Neural cell (in vitro differentiated cells): ENCODE measurements at regions not wholly inside any gene's neighbourhood (a gene's known extent, or its start where the extent isn't known, plus 50 kb on each side); places are given as distances from the start of the nearest gene placed in this dataset.

Experiments
- POLR2AphosphoS5 ChIP-seq: IDR thresholded peaks from 2 replicates; pipeline ENCODE4 v1.6.1; 2012
- RAD21 ChIP-seq: fragments of 450-650 bp; conservative IDR thresholded peaks from 2 replicates; pipeline ENCODE4 v1.6.1; 2014; ENCODE audit warnings: antibody characterized with exemption, mild to moderate bottlenecking, moderate library complexity
- TAF1 ChIP-seq: IDR thresholded peaks from 2 replicates; pipeline ENCODE4 v1.6.1; 2012; ENCODE audit warnings: low read depth
- TF ChIP-seq, protein P1 (sequence below): fragments of 450-650 bp; IDR thresholded peaks from 2 replicates; pipeline ENCODE4 v1.5.1; 2014; ENCODE audit warnings: antibody characterized with exemption, mild to moderate bottlenecking, moderate library complexity; ENCODE audit not compliant: poor library complexity, severe bottlenecking
- TF ChIP-seq, protein P2 (sequence below): IDR thresholded peaks from 2 replicates; pipeline ENCODE4 v1.6.1; 2012; ENCODE audit warnings: borderline replicate concordance

DNA sequence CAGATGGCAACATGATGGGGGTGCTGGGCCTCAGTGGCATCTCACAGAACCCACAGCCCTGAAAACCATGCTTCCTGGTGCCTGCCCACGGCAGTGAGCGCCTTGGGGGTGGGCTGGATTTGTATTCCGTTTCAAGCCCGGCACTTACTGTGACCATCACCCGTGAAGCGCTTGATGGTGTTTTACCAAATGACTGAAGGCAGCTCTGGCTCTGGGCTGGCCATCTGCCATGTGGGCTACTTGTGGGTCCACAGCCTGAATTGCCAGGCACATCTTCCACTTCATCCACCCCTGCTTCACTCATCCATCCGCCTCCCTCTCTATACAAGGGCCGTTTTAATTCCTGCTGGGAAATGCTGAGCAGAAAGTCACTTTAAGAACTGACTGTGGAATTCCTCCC lies 250.9 kb upstream of the GMDS start:
- TF ChIP-seq, protein P1, sequence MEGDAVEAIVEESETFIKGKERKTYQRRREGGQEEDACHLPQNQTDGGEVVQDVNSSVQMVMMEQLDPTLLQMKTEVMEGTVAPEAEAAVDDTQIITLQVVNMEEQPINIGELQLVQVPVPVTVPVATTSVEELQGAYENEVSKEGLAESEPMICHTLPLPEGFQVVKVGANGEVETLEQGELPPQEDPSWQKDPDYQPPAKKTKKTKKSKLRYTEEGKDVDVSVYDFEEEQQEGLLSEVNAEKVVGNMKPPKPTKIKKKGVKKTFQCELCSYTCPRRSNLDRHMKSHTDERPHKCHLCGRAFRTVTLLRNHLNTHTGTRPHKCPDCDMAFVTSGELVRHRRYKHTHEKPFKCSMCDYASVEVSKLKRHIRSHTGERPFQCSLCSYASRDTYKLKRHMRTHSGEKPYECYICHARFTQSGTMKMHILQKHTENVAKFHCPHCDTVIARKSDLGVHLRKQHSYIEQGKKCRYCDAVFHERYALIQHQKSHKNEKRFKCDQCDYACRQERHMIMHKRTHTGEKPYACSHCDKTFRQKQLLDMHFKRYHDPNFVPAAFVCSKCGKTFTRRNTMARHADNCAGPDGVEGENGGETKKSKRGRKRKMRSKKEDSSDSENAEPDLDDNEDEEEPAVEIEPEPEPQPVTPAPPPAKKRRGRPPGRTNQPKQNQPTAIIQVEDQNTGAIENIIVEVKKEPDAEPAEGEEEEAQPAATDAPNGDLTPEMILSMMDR, result no peak
- TF ChIP-seq, protein P2, sequence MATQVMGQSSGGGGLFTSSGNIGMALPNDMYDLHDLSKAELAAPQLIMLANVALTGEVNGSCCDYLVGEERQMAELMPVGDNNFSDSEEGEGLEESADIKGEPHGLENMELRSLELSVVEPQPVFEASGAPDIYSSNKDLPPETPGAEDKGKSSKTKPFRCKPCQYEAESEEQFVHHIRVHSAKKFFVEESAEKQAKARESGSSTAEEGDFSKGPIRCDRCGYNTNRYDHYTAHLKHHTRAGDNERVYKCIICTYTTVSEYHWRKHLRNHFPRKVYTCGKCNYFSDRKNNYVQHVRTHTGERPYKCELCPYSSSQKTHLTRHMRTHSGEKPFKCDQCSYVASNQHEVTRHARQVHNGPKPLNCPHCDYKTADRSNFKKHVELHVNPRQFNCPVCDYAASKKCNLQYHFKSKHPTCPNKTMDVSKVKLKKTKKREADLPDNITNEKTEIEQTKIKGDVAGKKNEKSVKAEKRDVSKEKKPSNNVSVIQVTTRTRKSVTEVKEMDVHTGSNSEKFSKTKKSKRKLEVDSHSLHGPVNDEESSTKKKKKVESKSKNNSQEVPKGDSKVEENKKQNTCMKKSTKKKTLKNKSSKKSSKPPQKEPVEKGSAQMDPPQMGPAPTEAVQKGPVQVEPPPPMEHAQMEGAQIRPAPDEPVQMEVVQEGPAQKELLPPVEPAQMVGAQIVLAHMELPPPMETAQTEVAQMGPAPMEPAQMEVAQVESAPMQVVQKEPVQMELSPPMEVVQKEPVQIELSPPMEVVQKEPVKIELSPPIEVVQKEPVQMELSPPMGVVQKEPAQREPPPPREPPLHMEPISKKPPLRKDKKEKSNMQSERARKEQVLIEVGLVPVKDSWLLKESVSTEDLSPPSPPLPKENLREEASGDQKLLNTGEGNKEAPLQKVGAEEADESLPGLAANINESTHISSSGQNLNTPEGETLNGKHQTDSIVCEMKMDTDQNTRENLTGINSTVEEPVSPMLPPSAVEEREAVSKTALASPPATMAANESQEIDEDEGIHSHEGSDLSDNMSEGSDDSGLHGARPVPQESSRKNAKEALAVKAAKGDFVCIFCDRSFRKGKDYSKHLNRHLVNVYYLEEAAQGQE, result no peak
- TF ChIP-seq TAF1, result no peak
- no peak for TF ChIP-seq RAD21
- TF ChIP-seq POLR2AphosphoS5, result no peak
